ENCODE measurements at regions not wholly inside any gene's neighbourhood (a gene's known extent, or its start where the extent isn't known, plus 50 kb on each side); places are given as distances from the start of the nearest gene placed in this dataset.
A peak's percentile ranks its signal among the peaks of the same experiment; 100 is the strongest.

DNA sequence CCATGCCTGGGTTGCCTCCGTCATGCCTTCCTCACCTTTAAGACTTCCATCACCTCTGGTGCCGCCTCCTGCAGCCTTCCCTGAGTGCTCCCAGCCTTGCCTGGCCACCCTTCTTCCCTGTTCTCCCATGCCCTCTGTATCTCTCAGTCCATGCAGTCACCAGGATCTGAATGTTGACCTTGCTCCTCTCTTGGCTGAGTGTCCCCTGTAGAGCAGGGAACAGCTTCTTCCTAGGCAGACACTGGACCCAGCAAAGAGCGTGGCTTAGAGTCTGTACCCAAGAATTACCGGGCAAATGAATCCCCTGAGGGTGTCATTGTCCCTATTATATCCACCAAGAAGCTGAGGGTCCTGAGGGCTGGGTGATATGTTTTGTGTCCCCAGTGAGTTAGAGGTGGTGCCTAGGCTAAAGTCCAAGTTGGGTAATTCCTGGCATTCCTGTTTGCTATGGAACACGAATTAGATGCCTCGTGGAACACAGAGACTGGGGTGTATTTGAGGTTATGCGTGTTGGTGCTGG, 505.6 kb downstream of the RPS24 start:
- Histone ChIP-seq H3K27ac (no peak overlapping the region), H3K4me2 (no peak overlapping the region), H3K4me3 (no peak overlapping the region), H3F3A (ENCODE audit: insufficient read depth, low read depth) (no peaks in the 10 kb centered on the region), H3K79me2 (ENCODE audit: low read depth) (no peaks in the 10 kb centered on the region), H3K9me3 (ENCODE audit: insufficient read depth, low read depth) (no peaks in the 10 kb centered on the region), H4K20me1 (ENCODE audit: insufficient read depth) (no peaks in the 10 kb centered on the region), H2AFZ (no peak overlapping the region), H3K9me2 (ENCODE audit: insufficient read depth) (no peaks in the 10 kb centered on the region), H3K36me3 (ENCODE audit: low read depth) (no peaks in the 10 kb centered on the region), H3K27me3 (ENCODE audit: insufficient read depth, low read depth) (no peaks in the 10 kb centered on the region; the same call in 1 of the 2 replicates), H3K4me1 (replicated peaks; ENCODE audit: insufficient read depth) (no peaks in the 10 kb centered on the region)
- TF ChIP-seq, protein P1, sequence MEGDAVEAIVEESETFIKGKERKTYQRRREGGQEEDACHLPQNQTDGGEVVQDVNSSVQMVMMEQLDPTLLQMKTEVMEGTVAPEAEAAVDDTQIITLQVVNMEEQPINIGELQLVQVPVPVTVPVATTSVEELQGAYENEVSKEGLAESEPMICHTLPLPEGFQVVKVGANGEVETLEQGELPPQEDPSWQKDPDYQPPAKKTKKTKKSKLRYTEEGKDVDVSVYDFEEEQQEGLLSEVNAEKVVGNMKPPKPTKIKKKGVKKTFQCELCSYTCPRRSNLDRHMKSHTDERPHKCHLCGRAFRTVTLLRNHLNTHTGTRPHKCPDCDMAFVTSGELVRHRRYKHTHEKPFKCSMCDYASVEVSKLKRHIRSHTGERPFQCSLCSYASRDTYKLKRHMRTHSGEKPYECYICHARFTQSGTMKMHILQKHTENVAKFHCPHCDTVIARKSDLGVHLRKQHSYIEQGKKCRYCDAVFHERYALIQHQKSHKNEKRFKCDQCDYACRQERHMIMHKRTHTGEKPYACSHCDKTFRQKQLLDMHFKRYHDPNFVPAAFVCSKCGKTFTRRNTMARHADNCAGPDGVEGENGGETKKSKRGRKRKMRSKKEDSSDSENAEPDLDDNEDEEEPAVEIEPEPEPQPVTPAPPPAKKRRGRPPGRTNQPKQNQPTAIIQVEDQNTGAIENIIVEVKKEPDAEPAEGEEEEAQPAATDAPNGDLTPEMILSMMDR (conservative IDR thresholded peaks at IDR 0.05): no peak
- no peak for TF ChIP-seq EZH2 (IDR thresholded peaks at IDR 0.05; ENCODE audit: low read depth)
- intact Hi-C loops (cut with micrococcal nuclease; ENCODE audit: unreplicated experiment): no loop called here
- DNase-seq: peak in 1 of 2 experiments; percentile 31
- ChIA-PET POLR2A (ENCODE audit: unreplicated experiment) (no interaction called here), CTCF (no interaction called here)
- no TSS peak for BruUV-seq (replicated peaks)

DNA sequence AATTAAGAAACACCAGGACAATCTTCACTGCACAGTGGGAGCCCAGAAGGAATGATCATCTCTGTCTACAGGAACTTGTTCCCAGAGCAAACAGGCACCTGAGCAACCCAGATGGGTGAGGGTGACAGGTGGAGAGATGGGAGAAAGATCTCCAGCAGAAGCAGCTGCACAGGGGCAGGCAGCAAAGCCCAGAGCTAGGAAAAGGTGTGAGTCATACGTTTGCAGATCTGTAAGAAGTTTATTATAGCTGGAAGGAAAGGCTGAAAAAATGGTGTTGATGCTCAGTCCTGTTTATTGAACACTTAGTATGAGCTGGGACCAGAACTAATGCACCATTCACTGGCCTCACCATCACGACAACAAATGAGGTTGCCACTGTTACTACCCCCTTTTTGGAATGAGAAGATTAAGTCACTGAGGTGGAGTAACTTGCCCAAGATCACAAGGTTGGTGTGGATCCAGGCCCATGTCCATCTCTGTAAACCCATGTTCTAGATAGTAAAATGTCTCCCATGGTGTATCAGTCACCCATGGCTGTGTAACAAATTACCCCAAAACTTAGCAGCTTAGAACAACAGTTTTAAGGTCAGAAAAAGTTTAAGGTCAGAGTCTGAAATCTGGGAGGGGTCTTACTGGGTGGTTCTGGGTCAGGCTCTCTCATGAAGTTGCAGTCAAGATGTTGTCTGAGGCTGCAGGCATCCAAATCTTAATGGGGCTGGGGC, 506.9 kb downstream of the RPS24 start:
- intact Hi-C loops (cut with micrococcal nuclease; ENCODE audit: unreplicated experiment): no loop called here
- Histone ChIP-seq H3F3A (ENCODE audit: insufficient read depth, low read depth) (no peaks in the 10 kb centered on the region), H3K4me3 (no peak overlapping the region), H3K79me2 (ENCODE audit: low read depth) (no peaks in the 10 kb centered on the region), H3K4me2 (no peak overlapping the region), H3K27ac (no peak overlapping the region), H2AFZ (no peak overlapping the region), H3K9me2 (ENCODE audit: insufficient read depth) (no peaks in the 10 kb centered on the region), H3K9me3 (ENCODE audit: insufficient read depth, low read depth) (no peaks in the 10 kb centered on the region), H3K27me3 (ENCODE audit: insufficient read depth, low read depth) (no peaks in the 10 kb centered on the region; the same call in 1 of the 2 replicates), H3K4me1 (replicated peaks; ENCODE audit: insufficient read depth) (no peaks in the 10 kb centered on the region), H3K36me3 (ENCODE audit: low read depth) (no peaks in the 10 kb centered on the region), H4K20me1 (ENCODE audit: insufficient read depth) (no peaks in the 10 kb centered on the region)
- POLR2A ChIA-PET (ENCODE audit: unreplicated experiment): no interaction called here
- no peak for DNase-seq
- no TSS peak for BruUV-seq (replicated peaks)
- CTCF ChIA-PET: no interaction called here
- no peak for TF ChIP-seq EZH2 (IDR thresholded peaks at IDR 0.05; ENCODE audit: low read depth)
- TF ChIP-seq, protein P1 (conservative IDR thresholded peaks at IDR 0.05): no peak

DNA sequence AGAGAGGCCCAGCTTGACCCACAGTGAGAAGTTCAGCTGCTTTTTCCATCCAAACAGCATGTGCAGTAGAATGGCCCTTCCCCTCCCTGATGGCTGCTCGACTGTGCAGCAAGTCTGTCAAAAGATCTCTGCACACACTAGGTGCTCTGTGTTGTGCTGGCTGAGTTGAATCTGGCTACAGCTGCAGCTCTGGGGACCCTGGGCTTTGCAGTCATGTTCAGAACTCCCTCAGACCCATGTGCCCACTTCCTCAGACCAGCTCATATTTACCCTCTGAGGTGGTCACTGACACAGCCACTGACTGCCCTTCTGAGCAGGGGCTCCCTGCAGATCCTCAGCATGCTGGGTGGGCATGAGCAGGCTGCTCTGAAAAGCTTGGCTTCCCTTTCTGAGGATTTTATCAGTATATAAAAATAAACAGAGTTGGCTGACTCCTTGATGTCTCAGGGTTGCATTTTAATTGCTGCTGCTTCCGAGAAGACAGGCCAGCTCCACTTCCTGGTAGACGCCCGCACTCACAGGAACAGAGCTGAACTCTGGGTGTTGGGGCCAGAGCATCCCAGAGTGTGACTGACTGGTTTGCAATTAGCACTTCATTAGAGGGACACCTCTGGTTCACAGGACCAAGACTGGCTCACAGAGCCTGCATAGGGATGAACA, 507.9 kb downstream of the RPS24 start:
- Histone ChIP-seq H3K4me1 (replicated peaks; ENCODE audit: insufficient read depth) (no peaks in the 10 kb centered on the region), H3K27me3 (ENCODE audit: insufficient read depth, low read depth) (no peaks in the 10 kb centered on the region; the same call in 1 of the 2 replicates), H4K20me1 (ENCODE audit: insufficient read depth) (no peaks in the 10 kb centered on the region), H3K9me3 (ENCODE audit: insufficient read depth, low read depth) (no peaks in the 10 kb centered on the region), H3K27ac (no peak overlapping the region), H3K36me3 (ENCODE audit: low read depth) (no peaks in the 10 kb centered on the region), H3K9me2 (ENCODE audit: insufficient read depth) (no peaks in the 10 kb centered on the region), H3K4me3 (no peak overlapping the region), H3F3A (ENCODE audit: insufficient read depth, low read depth) (no peaks in the 10 kb centered on the region), H3K4me2 (no peak overlapping the region), H3K79me2 (ENCODE audit: low read depth) (no peaks in the 10 kb centered on the region), H2AFZ (no peak overlapping the region)
- CTCF ChIA-PET: interaction anchor here (0.5 kb wide), 1 partner anchor 1462 kb away, joined by 4 read pairs; no protein-coding TSS in a partner anchor
- no peak for DNase-seq
- intact Hi-C loops (cut with micrococcal nuclease; ENCODE audit: unreplicated experiment): no loop called here
- BruUV-seq (replicated peaks): no TSS peak
- TF ChIP-seq, protein P1 (conservative IDR thresholded peaks at IDR 0.05): no peak
- POLR2A ChIA-PET (ENCODE audit: unreplicated experiment): interaction anchor here (0.5 kb wide), 1 partner anchor 122 kb away, joined by 3 read pairs; no protein-coding TSS in a partner anchor

Measured in PC-9 (cell line).